ENCODE measurements at regions not wholly inside any gene's neighbourhood (a gene's known extent, or its start where the extent isn't known, plus 50 kb on each side); places are given as distances from the start of the nearest gene placed in this dataset.

DNA sequence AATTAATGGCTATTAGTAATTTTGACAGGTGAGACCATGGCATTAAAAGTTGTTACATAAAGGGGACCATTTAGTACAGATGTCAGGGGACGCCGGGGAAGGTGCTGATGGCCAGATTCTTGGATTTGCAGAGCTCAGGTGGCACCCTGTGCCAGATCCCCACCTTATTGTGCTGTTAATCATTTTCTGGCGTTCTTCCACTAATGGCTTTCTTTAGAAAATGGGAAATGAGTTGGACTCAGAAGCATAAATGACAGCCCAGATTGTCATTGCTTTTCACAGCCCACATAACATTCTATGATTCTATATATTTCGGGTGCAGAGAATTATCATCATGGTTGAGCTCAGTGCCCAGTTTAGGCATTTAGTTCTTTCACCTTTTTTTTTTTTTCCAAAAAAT is 257.2 kb upstream of the TCF4 start:
- DNase-seq (ENCODE audit: low read depth in 1 of 2, low spot score in 1 of 2), result no peak
- in situ Hi-C loops (cut with HindIII; ENCODE audit: low pct_unique_long_range_greater_than_20kb, low sequenced_read_pairs), result no loop called here
- no peak for TF ChIP-seq JUND (IDR thresholded peaks at IDR 0.05; ENCODE audit: low read depth)

DNA sequence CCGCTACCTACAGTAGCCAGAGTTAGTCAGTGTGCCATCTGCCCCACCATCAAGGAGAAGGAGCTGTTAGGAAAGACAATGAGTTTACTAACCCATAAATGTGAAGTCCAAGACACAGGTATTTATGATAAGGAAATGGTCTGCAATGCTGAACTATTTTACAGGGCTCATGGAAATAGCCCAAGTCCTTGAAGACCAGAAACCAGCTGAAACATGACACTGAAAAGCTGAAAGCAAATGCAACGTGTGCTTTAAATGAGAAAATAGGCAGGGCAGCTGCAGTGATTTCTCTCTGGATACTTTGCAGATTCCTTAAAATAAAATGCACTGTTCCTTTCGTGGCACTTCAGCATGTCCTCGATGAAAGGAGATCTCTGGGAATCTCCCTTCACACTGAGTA is 256.4 kb upstream of the TCF4 start:
- in situ Hi-C loops (cut with HindIII; ENCODE audit: low pct_unique_long_range_greater_than_20kb, low sequenced_read_pairs), result no loop called here
- no peak for DNase-seq (ENCODE audit: low read depth in 1 of 2, low spot score in 1 of 2)
- TF ChIP-seq JUND (IDR thresholded peaks at IDR 0.05; ENCODE audit: low read depth), result no peak

- no peak for TF ChIP-seq JUND (IDR thresholded peaks at IDR 0.05; ENCODE audit: low read depth)
- in situ Hi-C loops (cut with HindIII; ENCODE audit: low pct_unique_long_range_greater_than_20kb, low sequenced_read_pairs), result no loop called here
- no peak for DNase-seq (ENCODE audit: low read depth in 1 of 2, low spot score in 1 of 2)
These were observed 253.3 kb upstream of the TCF4 start for GRCh38 chr18:55841314-55841713.

DNA sequence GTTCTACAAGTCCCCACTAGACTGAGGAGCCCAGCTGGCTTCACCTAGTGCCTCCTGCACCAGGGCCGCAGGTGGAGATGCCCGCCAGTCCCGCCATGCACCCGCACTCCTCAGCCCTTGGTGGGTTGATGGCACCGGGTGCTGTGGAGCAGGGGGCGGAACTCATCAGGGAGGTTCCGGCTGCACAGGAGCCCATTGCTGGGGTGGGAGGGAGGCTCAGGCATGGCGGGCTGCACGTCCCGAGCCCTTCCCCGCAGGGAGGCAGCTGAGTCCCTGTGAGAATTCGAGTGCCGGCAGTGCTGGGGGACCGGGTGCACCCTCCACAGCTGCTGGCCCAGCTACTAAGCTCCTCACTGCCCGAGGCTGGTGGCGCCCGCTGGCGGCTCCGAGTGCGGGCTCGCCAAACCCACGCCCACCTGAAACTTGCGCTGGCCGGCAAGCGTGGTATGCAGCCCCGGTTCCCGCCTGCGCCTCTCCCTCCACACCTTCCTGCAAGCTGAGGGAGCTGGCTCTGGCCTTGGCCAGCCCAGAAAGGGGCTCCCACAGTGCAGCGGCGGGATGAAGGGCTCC is 252.7 kb upstream of the TCF4 start:
- TF ChIP-seq JUND (IDR thresholded peaks at IDR 0.05; ENCODE audit: low read depth), result no peak
- in situ Hi-C loops (cut with HindIII; ENCODE audit: low pct_unique_long_range_greater_than_20kb, low sequenced_read_pairs), result no loop called here
- DNase-seq (ENCODE audit: low read depth in 1 of 2, low spot score in 1 of 2), result no peak

DNA sequence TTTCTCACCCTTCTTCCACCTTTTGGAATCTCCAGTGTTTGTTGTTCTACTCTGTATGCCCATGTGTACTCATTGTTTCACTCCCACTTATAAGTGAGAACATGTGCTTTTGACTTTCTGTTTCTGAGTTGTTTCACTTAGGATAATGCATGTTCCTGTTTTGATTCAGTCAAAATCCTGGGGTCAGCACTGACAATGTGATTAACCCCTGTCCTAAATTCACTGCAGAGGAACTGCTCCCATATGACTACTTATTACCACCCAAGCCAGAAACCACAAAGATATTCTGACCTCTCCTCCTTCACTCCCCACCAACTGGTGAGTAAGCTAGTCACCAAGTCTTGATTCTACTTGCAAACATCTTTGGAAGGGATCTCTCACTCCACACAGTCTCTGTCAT is 251.4 kb upstream of the TCF4 start:
- DNase-seq (ENCODE audit: low read depth in 1 of 2, low spot score in 1 of 2), result no peak
- in situ Hi-C loops (cut with HindIII; ENCODE audit: low pct_unique_long_range_greater_than_20kb, low sequenced_read_pairs), result no loop called here
- no peak for TF ChIP-seq JUND (IDR thresholded peaks at IDR 0.05; ENCODE audit: low read depth)

DNA sequence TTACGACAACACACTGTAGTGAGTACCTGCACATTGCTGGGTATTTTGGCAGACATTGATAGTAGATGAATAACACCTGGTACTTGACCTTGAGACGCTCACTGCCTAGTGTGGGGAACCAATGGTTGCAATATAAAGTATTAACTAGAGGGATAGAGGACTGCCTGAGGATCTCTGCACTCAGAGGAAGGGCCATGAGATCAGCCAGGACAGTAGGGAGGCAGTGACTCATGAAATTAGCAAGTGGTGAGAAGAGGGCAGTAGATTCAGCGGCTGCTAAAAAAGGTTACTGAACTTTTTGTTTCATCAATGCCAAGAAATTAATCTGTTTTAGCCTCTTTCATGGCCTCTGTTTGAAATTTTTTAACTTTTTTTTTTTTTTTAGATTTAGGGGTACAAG is 250.8 kb upstream of the TCF4 start:
- no peak for TF ChIP-seq JUND (IDR thresholded peaks at IDR 0.05; ENCODE audit: low read depth)
- in situ Hi-C loops (cut with HindIII; ENCODE audit: low pct_unique_long_range_greater_than_20kb, low sequenced_read_pairs), result no loop called here
- no peak for DNase-seq (ENCODE audit: low read depth in 1 of 2, low spot score in 1 of 2)

DNA sequence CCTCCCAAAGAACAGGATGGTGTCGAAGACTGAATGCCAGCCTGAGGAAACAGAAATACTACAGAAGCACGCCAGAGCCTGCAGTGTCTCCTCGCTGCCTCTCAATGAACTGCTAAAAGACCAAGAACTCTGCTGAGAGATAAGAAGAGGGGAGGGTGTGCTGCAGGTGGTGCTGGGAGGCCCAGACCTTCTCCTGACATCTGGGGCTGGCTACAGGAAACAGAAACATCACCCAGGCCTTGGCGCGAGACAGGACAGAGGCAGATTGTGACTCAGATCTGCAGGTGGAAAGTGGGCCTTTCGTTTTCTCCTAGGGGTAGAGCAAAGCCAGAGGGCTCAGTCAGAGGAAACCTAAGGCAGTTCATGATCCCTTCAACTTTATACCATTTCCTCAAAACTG is 250.3 kb upstream of the TCF4 start:
- in situ Hi-C loops (cut with HindIII; ENCODE audit: low pct_unique_long_range_greater_than_20kb, low sequenced_read_pairs), result no loop called here
- DNase-seq (ENCODE audit: low read depth in 1 of 2, low spot score in 1 of 2), result no peak
- TF ChIP-seq JUND (IDR thresholded peaks at IDR 0.05; ENCODE audit: low read depth), result no peak

DNA sequence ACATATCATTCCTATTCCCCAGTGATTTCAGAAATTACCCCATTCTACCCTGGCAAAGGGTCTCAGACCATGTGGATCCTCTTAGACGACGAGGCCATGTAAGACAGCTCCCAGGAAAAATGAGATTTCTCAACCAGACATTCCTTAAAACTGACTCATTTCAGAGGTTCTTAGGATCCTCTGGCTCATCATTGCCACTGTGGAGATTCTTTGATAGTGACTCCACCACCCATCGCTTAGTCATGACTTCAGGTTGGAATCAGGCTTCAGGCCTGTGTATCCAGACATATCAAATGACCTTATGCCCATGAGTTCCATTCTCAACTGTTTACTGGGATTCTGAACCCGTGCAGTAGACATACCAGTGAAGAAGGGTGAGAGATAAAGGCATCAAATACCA is 245.6 kb upstream of the TCF4 start:
- TF ChIP-seq JUND (IDR thresholded peaks at IDR 0.05; ENCODE audit: low read depth), result no peak
- no peak for DNase-seq (ENCODE audit: low read depth in 1 of 2, low spot score in 1 of 2)
- in situ Hi-C loops (cut with HindIII; ENCODE audit: low pct_unique_long_range_greater_than_20kb, low sequenced_read_pairs), result no loop called here

DNA sequence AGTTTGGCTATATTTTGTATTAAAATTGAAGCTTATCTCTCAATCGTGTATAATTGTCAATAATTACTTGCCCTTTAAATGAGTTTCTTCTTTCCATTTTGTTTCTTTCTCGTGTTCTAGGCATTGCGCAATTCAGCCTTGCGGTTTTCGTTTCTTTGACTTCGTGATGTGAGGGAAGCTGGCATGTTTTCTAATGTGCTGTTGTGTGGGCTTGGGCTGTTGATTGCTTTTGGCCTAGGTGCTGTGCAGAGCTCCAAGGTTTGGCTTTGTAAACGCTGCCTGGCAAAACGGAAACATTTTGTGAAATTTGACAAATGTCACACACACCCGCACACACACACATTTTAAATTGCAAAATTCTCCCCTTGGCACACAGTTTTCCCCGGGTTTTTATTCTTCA is 242.6 kb upstream of the TCF4 start:
- peak in 1 of 2 experiments; percentile 35 for DNase-seq (ENCODE audit: low read depth in 1 of 2, low spot score in 1 of 2)
- in situ Hi-C loops (cut with HindIII; ENCODE audit: low pct_unique_long_range_greater_than_20kb, low sequenced_read_pairs), result no loop called here
- no peak for TF ChIP-seq JUND (IDR thresholded peaks at IDR 0.05; ENCODE audit: low read depth)

- DNase-seq (ENCODE audit: low read depth in 1 of 2, low spot score in 1 of 2), result no peak
- TF ChIP-seq JUND (IDR thresholded peaks at IDR 0.05; ENCODE audit: low read depth), result no peak
- in situ Hi-C loops (cut with HindIII; ENCODE audit: low pct_unique_long_range_greater_than_20kb, low sequenced_read_pairs), result no loop called here
These were observed 233.2 kb upstream of the TCF4 start for GRCh38 chr18:55821219-55821618.

GRCh38 chr18:55819448-55819847 is 231.5 kb upstream of the TCF4 start:
- no peak for TF ChIP-seq JUND (IDR thresholded peaks at IDR 0.05; ENCODE audit: low read depth)
- in situ Hi-C loops (cut with HindIII; ENCODE audit: low pct_unique_long_range_greater_than_20kb, low sequenced_read_pairs), result no loop called here

GRCh38 chr18:55818284-55818683 is 230.3 kb upstream of the TCF4 start:
- DNase-seq (ENCODE audit: low read depth in 1 of 2, low spot score in 1 of 2), result no peak
- no peak for TF ChIP-seq JUND (IDR thresholded peaks at IDR 0.05; ENCODE audit: low read depth)
- in situ Hi-C loops (cut with HindIII; ENCODE audit: low pct_unique_long_range_greater_than_20kb, low sequenced_read_pairs), result no loop called here

More at GRCh38 chr18:55819448-55819847, 231.5 kb upstream of the TCF4 start:
- DNase-seq (ENCODE audit: low read depth in 1 of 2, low spot score in 1 of 2), result no peak

DNA sequence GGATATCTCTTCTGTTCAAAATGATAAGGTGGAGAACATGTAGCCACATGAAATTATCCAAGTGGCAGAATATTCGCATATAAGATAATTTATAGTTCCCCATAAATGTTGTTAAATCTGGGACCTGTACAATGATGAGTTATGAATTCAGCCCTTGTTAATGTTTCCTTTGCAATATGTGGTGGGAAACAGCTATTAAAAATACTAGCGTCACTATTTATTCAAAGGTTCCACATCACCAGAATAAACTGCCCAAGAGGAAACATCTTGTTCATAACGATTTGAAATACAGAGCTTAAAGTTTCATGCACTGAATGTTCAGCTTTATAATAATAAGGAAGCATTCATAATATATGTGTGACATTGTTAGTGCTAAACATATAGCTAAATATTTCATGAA is 223.9 kb upstream of the TCF4 start:
- in situ Hi-C loops (cut with HindIII; ENCODE audit: low pct_unique_long_range_greater_than_20kb, low sequenced_read_pairs), result no loop called here
- no peak for TF ChIP-seq JUND (IDR thresholded peaks at IDR 0.05; ENCODE audit: low read depth)
- no peak for DNase-seq (ENCODE audit: low read depth in 1 of 2, low spot score in 1 of 2)

DNA sequence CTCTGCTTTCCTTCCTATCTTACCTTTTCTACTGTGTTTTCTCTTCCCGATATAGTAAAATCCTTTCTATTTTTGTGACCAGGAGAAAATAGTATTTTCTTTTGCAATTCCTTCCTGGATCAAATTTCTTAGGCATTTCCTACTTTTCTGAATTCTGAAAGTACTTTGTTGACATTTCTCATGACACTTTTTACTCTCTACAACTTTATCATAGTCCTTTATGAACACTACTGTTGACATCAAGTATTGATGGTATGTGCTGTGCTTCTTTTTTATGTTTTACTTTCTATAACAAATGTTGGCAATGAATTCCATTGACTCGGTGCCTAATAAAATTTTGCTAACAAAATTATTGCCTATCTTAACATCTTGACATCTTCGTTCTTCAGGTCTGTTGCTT is 217.7 kb upstream of the TCF4 start:
- in situ Hi-C loops (cut with HindIII; ENCODE audit: low pct_unique_long_range_greater_than_20kb, low sequenced_read_pairs), result no loop called here
- TF ChIP-seq JUND (IDR thresholded peaks at IDR 0.05; ENCODE audit: low read depth), result no peak
- DNase-seq (ENCODE audit: low read depth in 1 of 2, low spot score in 1 of 2), result no peak
